HEK293 (cell line): ENCODE measurements at regions not wholly inside any gene's neighbourhood (a gene's known extent, or its start where the extent isn't known, plus 50 kb on each side); places are given as distances from the start of the nearest gene placed in this dataset.

Experiments
- ZBTB48 ChIP-seq: fragments of 450-650 bp; formaldehyde crosslinking; IDR thresholded peaks from 2 replicates; pipeline ENCODE4 v1.5.1; 2016; ENCODE audit warnings: missing biosample characterization, missing genetic modification characterization
- ZNF155 ChIP-seq: fragments of 450-650 bp; formaldehyde crosslinking; IDR thresholded peaks from 2 replicates; pipeline ENCODE4 v1.5.1; 2016; ENCODE audit warnings: missing biosample characterization, missing genetic modification characterization
- ZNF311 ChIP-seq: fragments of 450-650 bp; formaldehyde crosslinking; IDR thresholded peaks from 2 replicates; pipeline ENCODE4 v1.5.1; 2017; ENCODE audit warnings: missing biosample characterization, missing genetic modification characterization, borderline replicate concordance
- ZNF521 ChIP-seq: fragments of 450-650 bp; formaldehyde crosslinking; IDR thresholded peaks from 2 replicates; pipeline ENCODE4 v1.5.1; 2017; ENCODE audit warnings: missing biosample characterization, mild to moderate bottlenecking, missing genetic modification characterization
- TF ChIP-seq, protein P1 (sequence below): fragments of 450-650 bp; formaldehyde crosslinking; IDR thresholded peaks from 2 replicates; pipeline ENCODE4 v1.5.1; 2016; ENCODE audit warnings: missing biosample characterization, missing genetic modification characterization
- TF ChIP-seq, protein P2 (sequence below): fragments of 450-650 bp; formaldehyde crosslinking; IDR thresholded peaks from 2 replicates; pipeline ENCODE4 v1.5.1; 2016; ENCODE audit warnings: missing biosample characterization, missing genetic modification characterization

DNA sequence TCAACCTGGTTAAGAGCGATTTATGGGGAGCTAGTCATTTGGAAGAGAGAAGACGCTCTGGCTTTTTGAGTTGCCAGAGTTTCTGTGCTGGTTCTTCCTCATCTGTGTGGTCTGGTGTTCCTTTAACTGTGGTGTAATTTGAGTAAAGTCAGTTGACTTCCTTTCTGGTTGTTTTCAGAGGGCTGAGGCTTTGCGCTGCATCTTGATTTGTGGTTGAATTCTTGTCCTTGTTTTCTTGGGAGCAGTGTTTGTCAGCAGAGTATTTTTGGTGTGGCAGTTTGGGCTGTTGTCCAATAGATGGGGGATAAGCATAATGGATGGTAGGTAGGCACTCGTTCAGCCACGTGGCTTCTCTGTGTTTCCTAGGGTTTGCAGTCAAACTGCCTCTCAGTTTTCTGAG is 2143.2 kb upstream of the TENM3 start:
- TF ChIP-seq, protein P1, sequence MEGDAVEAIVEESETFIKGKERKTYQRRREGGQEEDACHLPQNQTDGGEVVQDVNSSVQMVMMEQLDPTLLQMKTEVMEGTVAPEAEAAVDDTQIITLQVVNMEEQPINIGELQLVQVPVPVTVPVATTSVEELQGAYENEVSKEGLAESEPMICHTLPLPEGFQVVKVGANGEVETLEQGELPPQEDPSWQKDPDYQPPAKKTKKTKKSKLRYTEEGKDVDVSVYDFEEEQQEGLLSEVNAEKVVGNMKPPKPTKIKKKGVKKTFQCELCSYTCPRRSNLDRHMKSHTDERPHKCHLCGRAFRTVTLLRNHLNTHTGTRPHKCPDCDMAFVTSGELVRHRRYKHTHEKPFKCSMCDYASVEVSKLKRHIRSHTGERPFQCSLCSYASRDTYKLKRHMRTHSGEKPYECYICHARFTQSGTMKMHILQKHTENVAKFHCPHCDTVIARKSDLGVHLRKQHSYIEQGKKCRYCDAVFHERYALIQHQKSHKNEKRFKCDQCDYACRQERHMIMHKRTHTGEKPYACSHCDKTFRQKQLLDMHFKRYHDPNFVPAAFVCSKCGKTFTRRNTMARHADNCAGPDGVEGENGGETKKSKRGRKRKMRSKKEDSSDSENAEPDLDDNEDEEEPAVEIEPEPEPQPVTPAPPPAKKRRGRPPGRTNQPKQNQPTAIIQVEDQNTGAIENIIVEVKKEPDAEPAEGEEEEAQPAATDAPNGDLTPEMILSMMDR (tag by site-specific recombination) = no peak
- TF ChIP-seq ZNF311 (no peak), ZNF521 (tag by site-specific recombination) (no peak), ZBTB48 (tag by site-specific recombination) (no peak), ZNF155 (tag by site-specific recombination) (no peak)
- TF ChIP-seq, protein P2, sequence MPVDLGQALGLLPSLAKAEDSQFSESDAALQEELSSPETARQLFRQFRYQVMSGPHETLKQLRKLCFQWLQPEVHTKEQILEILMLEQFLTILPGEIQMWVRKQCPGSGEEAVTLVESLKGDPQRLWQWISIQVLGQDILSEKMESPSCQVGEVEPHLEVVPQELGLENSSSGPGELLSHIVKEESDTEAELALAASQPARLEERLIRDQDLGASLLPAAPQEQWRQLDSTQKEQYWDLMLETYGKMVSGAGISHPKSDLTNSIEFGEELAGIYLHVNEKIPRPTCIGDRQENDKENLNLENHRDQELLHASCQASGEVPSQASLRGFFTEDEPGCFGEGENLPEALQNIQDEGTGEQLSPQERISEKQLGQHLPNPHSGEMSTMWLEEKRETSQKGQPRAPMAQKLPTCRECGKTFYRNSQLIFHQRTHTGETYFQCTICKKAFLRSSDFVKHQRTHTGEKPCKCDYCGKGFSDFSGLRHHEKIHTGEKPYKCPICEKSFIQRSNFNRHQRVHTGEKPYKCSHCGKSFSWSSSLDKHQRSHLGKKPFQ (tag by site-specific recombination) = no peak
